Nephron progenitor cell (in vitro differentiated cells): ENCODE measurements at regions not wholly inside any gene's neighbourhood (a gene's known extent, or its start where the extent isn't known, plus 50 kb on each side); places are given as distances from the start of the nearest gene placed in this dataset.

Experiments used
- DNase-seq: peaks from one replicate; pipeline ENCODE4 v3.0.0; 2021
- H3K27ac Mint-ChIP-seq: 2 replicates; pipeline ENCODE4 v1.8.0; 2021; ENCODE audit warnings: mild to moderate bottlenecking, moderate library complexity, mixed read lengths
- H3K27me3 Mint-ChIP-seq: 2 replicates; pipeline ENCODE4 v1.8.0; 2021; ENCODE audit warnings: mild to moderate bottlenecking, low read depth, mixed read lengths; ENCODE audit not compliant: poor library complexity
- H3K36me3 Mint-ChIP-seq: 2 replicates; pipeline ENCODE4 v1.8.0; 2021; ENCODE audit warnings: low read depth, mixed read lengths
- H3K4me1 Mint-ChIP-seq: 2 replicates; pipeline ENCODE4 v1.8.0; 2021; ENCODE audit warnings: mixed read lengths
- H3K4me3 Mint-ChIP-seq: 2 replicates; pipeline ENCODE4 v1.8.0; 2021; ENCODE audit warnings: mild to moderate bottlenecking, moderate library complexity, mixed read lengths
- H3K9me3 Mint-ChIP-seq: 2 replicates; pipeline ENCODE4 v1.8.0; 2021; ENCODE audit warnings: mild to moderate bottlenecking, moderate library complexity, mixed read lengths
- TF ChIP-seq, protein P1 (sequence below): fragments of 200-600 bp; sonication (generic); IDR thresholded peaks from 2 replicates; pipeline ENCODE4 v1.5.0; 2021; ENCODE audit warnings: antibody characterized with exemption

DNA sequence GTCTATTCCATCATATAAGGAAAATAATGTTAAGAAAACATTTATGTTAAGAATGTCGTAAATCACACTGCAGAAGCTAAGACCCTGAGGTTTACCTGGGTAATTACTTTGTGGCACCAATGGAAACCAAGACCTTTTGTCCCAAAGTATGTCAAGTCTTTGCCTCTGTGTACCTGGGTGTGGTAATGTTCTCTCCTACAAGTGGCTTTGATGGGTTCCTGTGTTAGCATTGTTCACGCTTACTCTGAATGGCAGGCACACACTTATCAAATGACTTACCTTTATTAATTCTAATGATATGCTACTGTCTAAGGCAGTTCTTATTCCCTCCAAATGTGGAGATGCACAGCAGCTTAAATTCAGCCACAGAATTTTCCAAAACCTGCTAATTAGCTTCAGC, 206.1 kb downstream of the KCTD12 start:
- Mint-ChIP-seq H3K9me3 (no peaks in the 10 kb centered on the region), H3K36me3 (no peaks in the 10 kb centered on the region), H3K4me3 (no peak overlapping the region), H3K4me1 (no peaks in the 10 kb centered on the region), H3K27me3 (peaks cover 5% of the 10 kb centered on the region), H3K27ac (no peak overlapping the region)
- DNase-seq, result no peak
- TF ChIP-seq, protein P1, sequence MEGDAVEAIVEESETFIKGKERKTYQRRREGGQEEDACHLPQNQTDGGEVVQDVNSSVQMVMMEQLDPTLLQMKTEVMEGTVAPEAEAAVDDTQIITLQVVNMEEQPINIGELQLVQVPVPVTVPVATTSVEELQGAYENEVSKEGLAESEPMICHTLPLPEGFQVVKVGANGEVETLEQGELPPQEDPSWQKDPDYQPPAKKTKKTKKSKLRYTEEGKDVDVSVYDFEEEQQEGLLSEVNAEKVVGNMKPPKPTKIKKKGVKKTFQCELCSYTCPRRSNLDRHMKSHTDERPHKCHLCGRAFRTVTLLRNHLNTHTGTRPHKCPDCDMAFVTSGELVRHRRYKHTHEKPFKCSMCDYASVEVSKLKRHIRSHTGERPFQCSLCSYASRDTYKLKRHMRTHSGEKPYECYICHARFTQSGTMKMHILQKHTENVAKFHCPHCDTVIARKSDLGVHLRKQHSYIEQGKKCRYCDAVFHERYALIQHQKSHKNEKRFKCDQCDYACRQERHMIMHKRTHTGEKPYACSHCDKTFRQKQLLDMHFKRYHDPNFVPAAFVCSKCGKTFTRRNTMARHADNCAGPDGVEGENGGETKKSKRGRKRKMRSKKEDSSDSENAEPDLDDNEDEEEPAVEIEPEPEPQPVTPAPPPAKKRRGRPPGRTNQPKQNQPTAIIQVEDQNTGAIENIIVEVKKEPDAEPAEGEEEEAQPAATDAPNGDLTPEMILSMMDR, result no peak

DNA sequence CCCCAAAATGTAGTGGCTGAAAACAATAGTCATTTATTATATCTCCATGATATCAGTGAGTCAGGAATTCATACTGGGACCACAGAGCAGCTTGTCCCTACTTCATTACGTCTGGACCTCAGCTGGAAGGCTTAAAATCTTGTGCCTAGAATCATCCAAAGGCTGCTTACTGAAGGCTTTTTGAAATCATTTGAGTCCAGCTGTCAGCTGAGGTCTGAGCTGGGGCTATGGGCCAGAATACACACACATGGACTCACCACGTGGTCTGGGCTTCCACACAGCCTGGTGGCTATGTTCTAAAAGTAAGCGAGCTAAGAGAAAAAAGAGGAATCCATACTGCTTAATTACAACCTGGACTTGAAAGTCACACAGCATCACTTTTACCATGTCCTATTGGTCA, 209.2 kb downstream of the KCTD12 start:
- Mint-ChIP-seq H3K4me3 (no peak overlapping the region), H3K27me3 (peaks cover 5% of the 10 kb centered on the region), H3K4me1 (no peaks in the 10 kb centered on the region), H3K27ac (no peak overlapping the region), H3K36me3 (no peaks in the 10 kb centered on the region), H3K9me3 (peaks cover 3% of the 10 kb centered on the region)
- no peak for DNase-seq
- TF ChIP-seq, protein P1, result no peak

DNA sequence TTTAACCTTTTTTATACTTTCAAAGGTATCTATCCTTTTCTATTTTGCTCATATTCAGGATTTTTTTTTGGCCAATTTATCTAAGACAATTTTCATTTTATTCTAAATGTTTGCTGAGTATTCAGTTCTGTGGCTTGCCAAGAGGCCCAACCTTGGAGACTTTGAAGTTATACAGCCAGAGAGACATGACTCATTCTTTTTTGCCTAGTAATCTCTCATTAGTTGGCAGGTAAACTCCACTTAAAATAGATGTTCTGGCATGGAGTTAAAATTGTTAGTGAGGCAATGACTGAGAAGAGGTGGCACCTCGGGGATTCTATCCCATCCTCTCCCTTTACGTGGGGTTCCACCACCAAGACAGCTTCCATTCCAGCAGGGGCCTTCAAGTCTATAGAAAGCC, 213.8 kb downstream of the KCTD12 start:
- TF ChIP-seq, protein P1, result no peak
- H3K27me3 Mint-ChIP-seq, result peaks cover 9% of the 10 kb centered on the region
- no peak overlapping the region for H3K4me3 Mint-ChIP-seq
- H3K27ac Mint-ChIP-seq, result no peak overlapping the region
- peaks cover 3% of the 10 kb centered on the region for H3K9me3 Mint-ChIP-seq
- no peaks in the 10 kb centered on the region for H3K4me1 Mint-ChIP-seq
- DNase-seq, result no peak
- H3K36me3 Mint-ChIP-seq, result no peaks in the 10 kb centered on the region

DNA sequence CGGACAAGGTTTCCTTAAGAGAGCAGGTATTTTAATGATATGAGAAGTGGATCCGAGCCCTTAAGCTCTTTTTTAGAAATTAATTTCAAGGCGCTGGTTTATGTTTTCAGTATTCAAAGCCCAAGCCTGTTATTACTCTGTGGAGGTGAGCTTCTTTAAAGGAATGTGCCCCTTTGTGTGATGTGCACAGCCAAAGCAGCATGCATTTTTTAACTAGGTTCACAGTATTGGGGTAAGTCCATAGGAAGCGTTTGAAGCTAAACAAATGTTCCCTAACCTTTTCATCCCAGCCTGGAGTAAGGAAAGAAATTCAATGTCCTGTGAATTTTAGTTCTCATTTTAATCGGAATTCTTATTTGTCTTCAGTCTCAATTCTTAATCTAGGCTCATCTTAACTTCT, 217.5 kb downstream of the KCTD12 start:
- no peak overlapping the region for H3K4me3 Mint-ChIP-seq
- peaks cover 4% of the 10 kb centered on the region for H3K27me3 Mint-ChIP-seq
- no peak for DNase-seq
- peaks cover 3% of the 10 kb centered on the region for H3K9me3 Mint-ChIP-seq
- no peak overlapping the region for H3K27ac Mint-ChIP-seq
- no peaks in the 10 kb centered on the region for H3K36me3 Mint-ChIP-seq
- TF ChIP-seq, protein P1, result no peak
- H3K4me1 Mint-ChIP-seq, result no peaks in the 10 kb centered on the region

DNA sequence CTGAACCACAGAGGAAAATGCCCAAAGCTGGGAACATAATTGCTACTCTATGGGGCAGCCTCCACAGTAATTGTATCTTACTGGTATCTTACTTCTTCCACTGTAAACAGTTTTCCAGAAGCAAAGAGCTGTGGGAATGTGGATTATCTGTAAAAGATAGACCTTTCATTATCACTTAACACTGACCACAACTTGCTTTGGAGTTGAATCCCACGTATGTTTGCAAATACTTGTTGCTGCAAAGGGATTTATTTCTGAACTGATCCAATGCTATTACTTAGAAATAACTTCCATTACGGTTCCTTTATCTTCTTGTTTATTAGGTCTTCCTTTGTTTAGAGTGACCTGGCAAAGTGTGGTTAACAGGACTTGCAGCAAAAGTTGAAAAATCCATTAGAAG, 218.1 kb downstream of the KCTD12 start:
- H3K4me1 Mint-ChIP-seq, result no peaks in the 10 kb centered on the region
- no peak overlapping the region for H3K27ac Mint-ChIP-seq
- TF ChIP-seq, protein P1, result no peak
- peaks cover 4% of the 10 kb centered on the region for H3K27me3 Mint-ChIP-seq
- no peak for DNase-seq
- no peak overlapping the region for H3K4me3 Mint-ChIP-seq
- no peaks in the 10 kb centered on the region for H3K9me3 Mint-ChIP-seq
- H3K36me3 Mint-ChIP-seq, result no peaks in the 10 kb centered on the region

DNA sequence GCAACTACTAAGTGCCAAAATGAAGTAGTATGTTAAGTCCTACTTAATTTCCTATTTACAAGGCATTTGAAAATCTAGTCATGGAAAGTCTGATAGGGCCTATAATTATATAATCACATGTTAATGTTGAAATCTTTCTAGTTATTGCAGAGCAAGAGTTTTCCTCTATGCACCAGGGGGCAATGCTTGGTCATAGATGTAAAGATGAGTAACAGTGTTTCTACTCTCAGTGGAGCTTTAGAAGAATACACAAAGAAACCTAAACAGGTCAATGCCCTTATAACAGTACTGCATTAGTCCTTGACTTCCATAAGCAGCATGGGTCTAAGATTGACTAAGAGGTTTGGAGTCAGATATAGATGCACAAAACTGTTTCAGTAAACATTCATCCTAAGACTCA, 218.7 kb downstream of the KCTD12 start:
- H3K27me3 Mint-ChIP-seq, result peaks cover 4% of the 10 kb centered on the region
- H3K4me1 Mint-ChIP-seq, result no peaks in the 10 kb centered on the region

More for the DNA sequence above, 218.7 kb downstream of the KCTD12 start:
- Mint-ChIP-seq H3K4me3 (no peak overlapping the region), H3K9me3 (no peaks in the 10 kb centered on the region), H3K36me3 (no peaks in the 10 kb centered on the region), H3K27ac (no peak overlapping the region)
- no peak for DNase-seq
- TF ChIP-seq, protein P1, result no peak
